SK-N-MC (cell line): ENCODE measurements at regions not wholly inside any gene's neighbourhood (a gene's known extent, or its start where the extent isn't known, plus 50 kb on each side); places are given as distances from the start of the nearest gene placed in this dataset.

Source experiments
- DNase-seq: peaks from one replicate; pipeline ENCODE4 v3.0.0-alpha.2; 2011; ENCODE audit warnings: low read depth, low spot score
- H3K27ac ChIP-seq: fragments of 200-600 bp; sonication (generic); 2 replicates; pipeline ENCODE4 v1.5.1; 2016; ENCODE audit warnings: mixed run types
- H3K36me3 ChIP-seq: fragments of 200-600 bp; sonication (generic); 2 replicates; pipeline ENCODE4 v1.6.1; 2017; ENCODE audit warnings: antibody characterized with exemption, low read length, mixed read lengths; ENCODE audit not compliant: insufficient read depth
- H3K4me3 ChIP-seq: fragments of 200-600 bp; sonication (generic); 2 replicates; pipeline ENCODE4 v1.5.1; 2016
- H3K9ac ChIP-seq: fragments of 200-600 bp; sonication (generic); 2 replicates; pipeline ENCODE4 v1.8.0; 2017; ENCODE audit warnings: mixed run types, mixed read lengths; ENCODE audit not compliant: insufficient read length
- H3K9me3 ChIP-seq: fragments of 200-600 bp; sonication (generic); 2 replicates; pipeline ENCODE4 v1.6.1; 2017; ENCODE audit warnings: low read depth, mild to moderate bottlenecking, antibody characterized with exemption, low read length, moderate library complexity, mixed read lengths
- EZH2 ChIP-seq: fragments of 200-600 bp; sonication (generic); IDR thresholded peaks from one replicate; pipeline ENCODE4 v1.6.1; 2017; ENCODE audit warnings: antibody characterized with exemption
- FOXP2 ChIP-seq: optimal IDR thresholded peaks from 2 replicates; pipeline ENCODE3; 2011; ENCODE audit warnings: mild to moderate bottlenecking, moderate library complexity; ENCODE audit not compliant: insufficient read depth; ENCODE audit errors: extremely low read length, control extremely low read depth
- POLR2AphosphoS5 ChIP-seq: IDR thresholded peaks from 2 replicates; pipeline ENCODE4 v1.6.1; 2012; ENCODE audit warnings: mild to moderate bottlenecking, low read depth, low read length, borderline replicate concordance

- DNase-seq, result no peak
These were observed 110.3 kb downstream of the DUSP10 start for GRCh38 chr1:221631556-221631955.

GRCh38 chr1:221632072-221632471 lies 109.8 kb downstream of the DUSP10 start:
- Histone ChIP-seq H3K36me3 (no peaks in the 10 kb centered on the region), H3K9me3 (no peaks in the 10 kb centered on the region), H3K4me3 (no peak overlapping the region), H3K9ac (no peak overlapping the region), H3K27ac (no peak overlapping the region)
- no peak for DNase-seq
- TF ChIP-seq POLR2AphosphoS5, result no peak
- TF ChIP-seq EZH2, result no peak
- TF ChIP-seq FOXP2, result no peak

More at GRCh38 chr1:221631556-221631955, 110.3 kb downstream of the DUSP10 start:
- Histone ChIP-seq H3K27ac (no peak overlapping the region), H3K9me3 (no peaks in the 10 kb centered on the region), H3K9ac (no peak overlapping the region), H3K4me3 (no peak overlapping the region), H3K36me3 (no peaks in the 10 kb centered on the region)
- no peak for TF ChIP-seq EZH2
- no peak for TF ChIP-seq FOXP2

- Histone ChIP-seq H3K36me3 (no peaks in the 10 kb centered on the region), H3K4me3 (no peak overlapping the region), H3K27ac (no peak overlapping the region), H3K9ac (no peak overlapping the region), H3K9me3 (no peaks in the 10 kb centered on the region)
- no peak for TF ChIP-seq EZH2
- no peak for TF ChIP-seq FOXP2
- TF ChIP-seq POLR2AphosphoS5, result no peak
- no peak for DNase-seq
These were observed 108.0 kb downstream of the DUSP10 start for GRCh38 chr1:221633841-221634409.

GRCh38 chr1:221634606-221635005 lies 107.3 kb downstream of the DUSP10 start:
- TF ChIP-seq POLR2AphosphoS5, result no peak
- TF ChIP-seq EZH2, result no peak
- no peak for TF ChIP-seq FOXP2

GRCh38 chr1:221635305-221635704 lies 106.6 kb downstream of the DUSP10 start:
- H3K27ac ChIP-seq, result no peak overlapping the region
- H3K4me3 ChIP-seq, result no peak overlapping the region
- H3K9ac ChIP-seq, result no peak overlapping the region
- no peak for DNase-seq
- TF ChIP-seq EZH2, result no peak
- TF ChIP-seq POLR2AphosphoS5, result no peak
- no peak for TF ChIP-seq FOXP2
- H3K9me3 ChIP-seq, result no peaks in the 10 kb centered on the region
- no peaks in the 10 kb centered on the region for H3K36me3 ChIP-seq

More at GRCh38 chr1:221634606-221635005, 107.3 kb downstream of the DUSP10 start:
- no peaks in the 10 kb centered on the region for H3K36me3 ChIP-seq
- H3K4me3 ChIP-seq, result no peak overlapping the region
- no peak overlapping the region for H3K27ac ChIP-seq
- H3K9ac ChIP-seq, result no peak overlapping the region
- H3K9me3 ChIP-seq, result no peaks in the 10 kb centered on the region
- no peak for DNase-seq

- no peak for TF ChIP-seq EZH2
- no peak for TF ChIP-seq POLR2AphosphoS5
- TF ChIP-seq FOXP2, result no peak
- Histone ChIP-seq H3K36me3 (no peaks in the 10 kb centered on the region), H3K9ac (no peak overlapping the region), H3K9me3 (no peaks in the 10 kb centered on the region), H3K27ac (no peak overlapping the region), H3K4me3 (no peak overlapping the region)
- DNase-seq, result no peak
These were observed 105.8 kb downstream of the DUSP10 start for GRCh38 chr1:221636096-221636495.

- Histone ChIP-seq H3K27ac (no peak overlapping the region), H3K4me3 (no peak overlapping the region), H3K9me3 (no peaks in the 10 kb centered on the region), H3K36me3 (no peaks in the 10 kb centered on the region), H3K9ac (no peak overlapping the region)
- TF ChIP-seq POLR2AphosphoS5 (no peak), FOXP2 (no peak), EZH2 (no peak)
- DNase-seq, result no peak
These were observed 104.9 kb downstream of the DUSP10 start for GRCh38 chr1:221636967-221637366.

GRCh38 chr1:221637641-221638041 lies 104.2 kb downstream of the DUSP10 start:
- H3K4me3 ChIP-seq, result no peak overlapping the region
- no peak overlapping the region for H3K9ac ChIP-seq
- H3K9me3 ChIP-seq, result no peaks in the 10 kb centered on the region
- H3K27ac ChIP-seq, result no peak overlapping the region
- no peaks in the 10 kb centered on the region for H3K36me3 ChIP-seq
- TF ChIP-seq EZH2, result no peak
- no peak for TF ChIP-seq POLR2AphosphoS5
- no peak for DNase-seq

- Histone ChIP-seq H3K27ac (no peak overlapping the region), H3K9ac (no peak overlapping the region), H3K4me3 (no peak overlapping the region), H3K36me3 (no peaks in the 10 kb centered on the region), H3K9me3 (no peaks in the 10 kb centered on the region)
- DNase-seq, result no peak
- TF ChIP-seq EZH2, result no peak
- no peak for TF ChIP-seq FOXP2
- TF ChIP-seq POLR2AphosphoS5, result no peak
These were observed 103.3 kb downstream of the DUSP10 start for GRCh38 chr1:221638595-221638994.

GRCh38 chr1:221641811-221642210 lies 100.1 kb downstream of the DUSP10 start:
- no peak overlapping the region for H3K27ac ChIP-seq
- no peak for DNase-seq
- no peaks in the 10 kb centered on the region for H3K36me3 ChIP-seq
- H3K9ac ChIP-seq, result no peak overlapping the region
- H3K4me3 ChIP-seq, result no peak overlapping the region
- no peaks in the 10 kb centered on the region for H3K9me3 ChIP-seq
- TF ChIP-seq FOXP2 (no peak), POLR2AphosphoS5 (no peak), EZH2 (no peak)
